K562 (cell line): ENCODE measurements at regions not wholly inside any gene's neighbourhood (a gene's known extent, or its start where the extent isn't known, plus 50 kb on each side); places are given as distances from the start of the nearest gene placed in this dataset.
"Not testable (repeated sequence)": the region's sequence is repeated elsewhere in the genome, so short reads cannot be mapped to it uniquely, and the experiment has no call there.

Experiments
- ATAC-seq: fragments of 200-7000 bp; cut with Tn5 transposase; 3 replicates; pipeline ENCODE4 v1.9.1; 2020; ENCODE audit warnings: moderate library complexity
- BruUV-seq: library from RNA; stranded (reverse); fragments of 400-500 nt; replicated peaks from 2 replicates; lab custom pipeline; 2021; lab: Mats Ljungman, UMichigan
- CTCF ChIA-PET: fragments of 300-600 bp; formaldehyde crosslinking; extraction: SDS; loops from one replicate; lab custom pipeline; 2021; ENCODE audit warnings: low intra/inter-chr PET ratio; lab: Yijun Ruan, JAX
- POLR2A ChIA-PET: fragments of 300-600, 350-650 bp; sonication (Branson Sonifier 250); formaldehyde crosslinking; extraction: SDS; loops from one replicate; lab custom pipeline; 2021; ENCODE audit warnings: antibody characterized with exemption, inconsistent platforms; lab: Yijun Ruan, JAX
- DNase-seq, 4 experiments: peaks; one replicate each; pipeline versions ENCODE4 v3.0.0 to v3.0.0-alpha.2; 2011 to 2018; ENCODE audit warnings: low spot score in 3 of 4, mixed read lengths in 3 of 4; ENCODE audit errors: extremely low read depth in 1 of 4
- FAIRE-seq: peaks from 2 replicates; lab custom pipeline; 2011; peaks lifted over from hg19 to GRCh38; lab: Jason Lieb, UNC
- H2AFZ ChIP-seq: 2 replicates; pipeline ENCODE4 v1.6.0; 2011; ENCODE audit warnings: low read depth, low read length, control low read depth, inconsistent platforms
- H3K27ac ChIP-seq: fragments of 200-600 bp; 3 replicates; pipeline ENCODE4 v1.8.0; 2011; ENCODE audit warnings: low read depth, mild to moderate bottlenecking, control low read depth, inconsistent platforms, low read length, moderate library complexity, mixed read lengths; ENCODE audit errors: extremely low read depth
- H3K27me3 ChIP-seq, 2 experiments: fragments of 300-600 bp in 1 of 2; 2 replicates in 1 of 2; 3 replicates in 1 of 2; pipeline versions ENCODE4 v1.6.0 to v1.8.0; 2011; ENCODE audit warnings: inconsistent platforms in 2 of 2, low read length in 2 of 2, mild to moderate bottlenecking in 1 of 2, mixed read lengths in 1 of 2, moderate library complexity in 1 of 2; ENCODE audit not compliant: control insufficient read depth in 2 of 2, insufficient read depth in 2 of 2
- H3K36me3 ChIP-seq: fragments of 300-600 bp; 3 replicates; pipeline ENCODE4 v1.8.0; 2011; ENCODE audit warnings: mild to moderate bottlenecking, low read length, inconsistent platforms; ENCODE audit not compliant: control insufficient read depth, insufficient read depth
- H3K4me1 ChIP-seq, 2 experiments: fragments of 200-600 bp in 1 of 2; replicated peaks in 1 of 2; 2 replicates in 1 of 2; 3 replicates in 1 of 2; pipeline versions ENCODE4 v1.5.1 to v1.8.0; 2011; ENCODE audit warnings: inconsistent platforms in 2 of 2, low read length in 2 of 2, mild to moderate bottlenecking in 1 of 2, mixed read lengths in 1 of 2, moderate library complexity in 1 of 2; ENCODE audit not compliant: control insufficient read depth in 2 of 2, insufficient read depth in 2 of 2
- H3K4me2 ChIP-seq: 2 replicates; pipeline ENCODE4 v1.6.1; 2011; ENCODE audit warnings: low read length, control low read depth, inconsistent platforms, mixed read lengths; ENCODE audit not compliant: insufficient read depth
- H3K4me3 ChIP-seq: fragments of 200-600 bp; sonication (generic), shearing (Covaris generic); 2 replicates; pipeline ENCODE4 v1.5.1; 2016; ENCODE audit warnings: control low read depth, inconsistent platforms
- H3K79me2 ChIP-seq: fragments of 200-600 bp; 3 replicates; pipeline ENCODE4 v1.8.0; 2011; ENCODE audit warnings: low read length, inconsistent platforms; ENCODE audit not compliant: control insufficient read depth, insufficient read depth
- H3K9ac ChIP-seq, 2 experiments: 2 replicates each; pipeline versions ENCODE4 v1.6.0 to v1.6.1; 2011; ENCODE audit warnings: low read depth in 2 of 2, low read length in 2 of 2, control low read depth in 1 of 2, inconsistent platforms in 1 of 2, mild to moderate bottlenecking in 1 of 2, mixed read lengths in 1 of 2; ENCODE audit not compliant: insufficient read depth in 1 of 2
- H3K9me1 ChIP-seq: one replicate; pipeline ENCODE4 v1.6.0; 2011; ENCODE audit warnings: inconsistent platforms, mild to moderate bottlenecking, low read length, moderate library complexity; ENCODE audit not compliant: control insufficient read depth, insufficient read depth
- H3K9me3 ChIP-seq: replicated peaks from 2 replicates; pipeline ENCODE4 v1.5.1; 2011; ENCODE audit warnings: low read depth, low read length, inconsistent platforms; ENCODE audit not compliant: control insufficient read depth, insufficient read depth
- H4K20me1 ChIP-seq: replicated peaks from 2 replicates; pipeline ENCODE4 v1.6.1; 2011; ENCODE audit warnings: low read length, inconsistent platforms, mixed read lengths; ENCODE audit not compliant: control insufficient read depth, insufficient read depth
- CBFA2T3 ChIP-seq: fragments of 450-650 bp; IDR thresholded peaks from 2 replicates; pipeline ENCODE4 v1.6.1; 2017
- MCM3 ChIP-seq: fragments of 450-650 bp; IDR thresholded peaks from 2 replicates; pipeline ENCODE4 v1.6.1; 2016
- PHF20 ChIP-seq: fragments of 450-650 bp; IDR thresholded peaks from 2 replicates; pipeline ENCODE4 v1.6.1; 2018; ENCODE audit not compliant: partially characterized antibody
- POLR3A ChIP-seq: IDR thresholded peaks from 2 replicates; pipeline ENCODE4 v1.6.1; 2011; ENCODE audit warnings: borderline replicate concordance, mild to moderate bottlenecking, moderate library complexity; ENCODE audit not compliant: insufficient read length, insufficient read depth; ENCODE audit errors: extremely low read depth
- PRPF4 ChIP-seq: fragments of 200-400 bp; formaldehyde crosslinking; IDR thresholded peaks from one replicate; pipeline ENCODE4 v1.6.1; 2017; ENCODE audit warnings: low read length, low read depth, mild to moderate bottlenecking; ENCODE audit not compliant: insufficient read depth, poor library complexity, severe bottlenecking
- WGBS: fragments of 100-300 bp; shearing (Covaris generic); methylation state at CpG from one replicate; pipeline ENCODE4 v1.1.6; 2016; ENCODE audit warnings: low coverage, mixed read lengths; ENCODE audit not compliant: insufficient coverage; ENCODE audit errors: missing lambda C conversion rate; 5-methylcytosine and 5-hydroxymethylcytosine counted together
- in situ Hi-C: fragments of 300-500 bp; cut with MboI; formaldehyde crosslinking; loops from 4 replicates; pipeline ENCODE4 v1.15.0; 2018; ENCODE audit warnings: inconsistent platforms, mixed read lengths
- intact Hi-C: fragments of 100-400 bp; cut with micrococcal nuclease; formaldehyde crosslinking; loops from 2 replicates; pipeline ENCODE4 v1.14.2; 2022
- TF ChIP-seq, protein P1 (sequence below): fragments of 250-450 bp; sonication (Bioruptor Pico); IDR thresholded peaks from 2 replicates; pipeline ENCODE4 v1.4.0; 2020

DNA sequence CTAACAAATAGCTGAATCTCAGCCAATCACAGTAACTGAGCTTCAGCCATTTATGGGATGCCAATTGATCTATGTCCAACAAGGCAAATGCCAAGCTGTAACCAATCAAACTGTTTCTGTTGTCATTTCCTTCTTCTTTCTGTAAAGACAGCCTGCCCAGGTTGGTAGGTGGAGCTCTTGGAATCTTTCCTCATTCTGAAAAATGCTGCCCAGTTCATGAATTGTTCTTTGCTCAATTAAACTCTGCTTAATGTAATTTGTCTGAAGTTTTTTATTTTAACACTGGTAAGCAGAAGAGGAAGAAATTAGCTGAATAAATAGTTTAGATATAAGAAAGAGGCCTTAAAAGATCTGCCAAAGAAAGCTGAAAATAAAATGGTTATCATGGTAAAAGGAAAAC, 1235.6 kb downstream of the EFNA5 start (continued):
- TF ChIP-seq, protein P1, sequence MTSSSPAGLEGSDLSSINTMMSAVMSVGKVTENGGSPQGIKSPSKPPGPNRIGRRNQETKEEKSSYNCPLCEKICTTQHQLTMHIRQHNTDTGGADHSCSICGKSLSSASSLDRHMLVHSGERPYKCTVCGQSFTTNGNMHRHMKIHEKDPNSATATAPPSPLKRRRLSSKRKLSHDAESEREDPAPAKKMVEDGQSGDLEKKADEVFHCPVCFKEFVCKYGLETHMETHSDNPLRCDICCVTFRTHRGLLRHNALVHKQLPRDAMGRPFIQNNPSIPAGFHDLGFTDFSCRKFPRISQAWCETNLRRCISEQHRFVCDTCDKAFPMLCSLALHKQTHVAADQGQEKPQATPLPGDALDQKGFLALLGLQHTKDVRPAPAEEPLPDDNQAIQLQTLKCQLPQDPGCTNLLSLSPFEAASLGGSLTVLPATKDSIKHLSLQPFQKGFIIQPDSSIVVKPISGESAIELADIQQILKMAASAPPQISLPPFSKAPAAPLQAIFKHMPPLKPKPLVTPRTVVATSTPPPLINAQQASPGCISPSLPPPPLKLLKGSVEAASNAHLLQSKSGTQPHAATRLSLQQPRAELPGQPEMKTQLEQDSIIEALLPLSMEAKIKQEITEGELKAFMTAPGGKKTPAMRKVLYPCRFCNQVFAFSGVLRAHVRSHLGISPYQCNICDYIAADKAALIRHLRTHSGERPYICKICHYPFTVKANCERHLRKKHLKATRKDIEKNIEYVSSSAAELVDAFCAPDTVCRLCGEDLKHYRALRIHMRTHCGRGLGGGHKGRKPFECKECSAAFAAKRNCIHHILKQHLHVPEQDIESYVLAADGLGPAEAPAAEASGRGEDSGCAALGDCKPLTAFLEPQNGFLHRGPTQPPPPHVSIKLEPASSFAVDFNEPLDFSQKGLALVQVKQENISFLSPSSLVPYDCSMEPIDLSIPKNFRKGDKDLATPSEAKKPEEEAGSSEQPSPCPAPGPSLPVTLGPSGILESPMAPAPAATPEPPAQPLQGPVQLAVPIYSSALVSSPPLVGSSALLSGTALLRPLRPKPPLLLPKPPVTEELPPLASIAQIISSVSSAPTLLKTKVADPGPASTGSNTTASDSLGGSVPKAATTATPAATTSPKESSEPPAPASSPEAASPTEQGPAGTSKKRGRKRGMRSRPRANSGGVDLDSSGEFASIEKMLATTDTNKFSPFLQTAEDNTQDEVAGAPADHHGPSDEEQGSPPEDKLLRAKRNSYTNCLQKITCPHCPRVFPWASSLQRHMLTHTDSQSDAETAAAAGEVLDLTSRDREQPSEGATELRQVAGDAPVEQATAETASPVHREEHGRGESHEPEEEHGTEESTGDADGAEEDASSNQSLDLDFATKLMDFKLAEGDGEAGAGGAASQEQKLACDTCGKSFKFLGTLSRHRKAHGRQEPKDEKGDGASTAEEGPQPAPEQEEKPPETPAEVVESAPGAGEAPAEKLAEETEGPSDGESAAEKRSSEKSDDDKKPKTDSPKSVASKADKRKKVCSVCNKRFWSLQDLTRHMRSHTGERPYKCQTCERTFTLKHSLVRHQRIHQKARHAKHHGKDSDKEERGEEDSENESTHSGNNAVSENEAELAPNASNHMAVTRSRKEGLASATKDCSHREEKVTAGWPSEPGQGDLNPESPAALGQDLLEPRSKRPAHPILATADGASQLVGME (CRISPR knock-in tag), result no peak
- TF ChIP-seq PHF20, result no peak
- TF ChIP-seq PRPF4, result no peak
- no peak for TF ChIP-seq CBFA2T3
- TF ChIP-seq POLR3A, result no peak
- no peak for TF ChIP-seq MCM3

DNA sequence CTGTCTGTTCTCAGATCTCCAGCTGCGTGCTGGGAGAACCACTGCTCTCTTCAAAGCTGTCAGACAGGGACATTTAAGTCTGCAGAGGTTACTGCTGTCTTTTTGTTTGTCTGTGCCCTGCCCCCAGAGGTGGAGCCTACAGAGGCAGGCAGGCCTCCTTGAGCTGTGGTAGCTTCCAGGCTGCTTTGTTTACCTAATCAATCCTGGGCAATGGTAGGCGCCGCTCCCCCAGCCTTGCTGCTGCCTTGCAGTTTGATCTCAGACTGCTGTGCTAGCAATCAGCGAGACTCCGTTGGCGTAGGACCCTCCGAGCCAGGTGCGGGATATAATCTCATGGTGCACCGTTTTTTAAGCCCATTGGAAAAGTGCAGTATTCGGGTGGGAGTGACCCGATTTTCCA, 1240.0 kb downstream of the EFNA5 start:
- H3K79me2 ChIP-seq, H3K9me3 ChIP-seq, POLR2A ChIA-PET, H3K9me1 ChIP-seq, H3K4me1 ChIP-seq, H2AFZ ChIP-seq, FAIRE-seq, in situ Hi-C loops, H4K20me1 ChIP-seq, H3K27ac ChIP-seq, H3K4me3 ChIP-seq, CTCF ChIA-PET, H3K4me2 ChIP-seq, DNase-seq, ATAC-seq, BruUV-seq, H3K9ac ChIP-seq, H3K36me3 ChIP-seq, H3K27me3 ChIP-seq, intact Hi-C loops: not testable (repeated sequence)
- 0% methylated on average over 10 of the region's 11 CpGs for WGBS
